ENCODE measurements at regions not wholly inside any gene's neighbourhood (a gene's known extent, or its start where the extent isn't known, plus 50 kb on each side); places are given as distances from the start of the nearest gene placed in this dataset.

DNA sequence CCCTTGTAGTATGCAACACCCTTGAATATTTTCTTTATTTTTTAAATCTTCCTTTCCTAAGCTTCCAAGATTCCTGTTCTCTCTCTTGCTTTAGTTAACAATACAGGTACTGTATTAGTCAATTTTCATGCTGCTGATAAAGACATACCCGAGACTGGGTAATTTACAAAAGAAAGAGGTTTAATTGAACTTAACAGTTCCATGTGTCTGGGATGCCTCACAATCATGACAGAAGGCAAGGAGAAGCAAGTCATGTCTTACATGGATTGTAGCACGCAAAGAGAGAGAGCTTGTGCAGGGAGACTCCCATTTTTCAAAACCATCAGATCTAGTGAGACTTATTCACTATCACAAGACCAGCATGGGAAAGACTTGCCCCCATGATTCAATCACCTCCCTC, 1024.3 kb downstream of the PCDH9 start:
- WGBS (ENCODE audit: low lambda C conversion rate, missing lambda C conversion rate) = 59% methylated on average over 2 of the region's 2 CpGs
- Histone ChIP-seq H3K4me1 (ENCODE audit: insufficient read depth) (no peaks in the 10 kb centered on the region), H3K4me2 (no peak overlapping the region), H4K20me1 (ENCODE audit: insufficient read depth, poor library complexity, severe bottlenecking) (no peaks in the 10 kb centered on the region), H3K9me2 (replicated peaks; ENCODE audit: insufficient read depth) (no peaks in the 10 kb centered on the region), H3K9me3 (ENCODE audit: low read depth) (no peaks in the 10 kb centered on the region), H3K36me3 (replicated peaks; ENCODE audit: insufficient read depth, low read depth) (no peaks in the 10 kb centered on the region), H2AFZ (no peak overlapping the region), H3K27me3 (no peaks in the 10 kb centered on the region), H3K79me2 (no peaks in the 10 kb centered on the region), H3K27ac (no peak overlapping the region), H3K4me3 (no peak overlapping the region)
- TF ChIP-seq, protein P1, sequence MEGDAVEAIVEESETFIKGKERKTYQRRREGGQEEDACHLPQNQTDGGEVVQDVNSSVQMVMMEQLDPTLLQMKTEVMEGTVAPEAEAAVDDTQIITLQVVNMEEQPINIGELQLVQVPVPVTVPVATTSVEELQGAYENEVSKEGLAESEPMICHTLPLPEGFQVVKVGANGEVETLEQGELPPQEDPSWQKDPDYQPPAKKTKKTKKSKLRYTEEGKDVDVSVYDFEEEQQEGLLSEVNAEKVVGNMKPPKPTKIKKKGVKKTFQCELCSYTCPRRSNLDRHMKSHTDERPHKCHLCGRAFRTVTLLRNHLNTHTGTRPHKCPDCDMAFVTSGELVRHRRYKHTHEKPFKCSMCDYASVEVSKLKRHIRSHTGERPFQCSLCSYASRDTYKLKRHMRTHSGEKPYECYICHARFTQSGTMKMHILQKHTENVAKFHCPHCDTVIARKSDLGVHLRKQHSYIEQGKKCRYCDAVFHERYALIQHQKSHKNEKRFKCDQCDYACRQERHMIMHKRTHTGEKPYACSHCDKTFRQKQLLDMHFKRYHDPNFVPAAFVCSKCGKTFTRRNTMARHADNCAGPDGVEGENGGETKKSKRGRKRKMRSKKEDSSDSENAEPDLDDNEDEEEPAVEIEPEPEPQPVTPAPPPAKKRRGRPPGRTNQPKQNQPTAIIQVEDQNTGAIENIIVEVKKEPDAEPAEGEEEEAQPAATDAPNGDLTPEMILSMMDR (IDR thresholded peaks at IDR 0.05; ENCODE audit: poor library complexity) = no peak
- DNase-seq (ENCODE audit: low spot score) = no peak

DNA sequence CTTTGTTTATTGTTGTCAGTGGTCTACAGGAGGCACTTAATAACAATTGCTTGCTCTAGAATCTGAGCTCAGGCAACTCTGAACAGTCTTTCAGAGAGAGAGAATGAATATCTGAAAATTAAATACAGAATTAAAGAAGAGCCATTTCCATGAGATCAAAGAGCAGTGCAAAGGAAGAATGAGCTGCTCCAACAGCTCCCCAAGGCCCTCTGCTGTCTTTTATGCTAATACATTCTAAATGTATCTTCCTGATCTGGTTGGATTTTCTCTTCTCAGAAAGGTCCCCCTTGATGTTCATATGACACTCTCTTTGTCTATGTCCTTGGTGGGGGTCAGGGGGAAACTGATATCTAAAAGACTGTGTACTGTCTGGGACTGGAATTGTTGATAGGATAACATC, 1029.6 kb downstream of the PCDH9 start:
- no peak for DNase-seq (ENCODE audit: low spot score)
- TF ChIP-seq, protein P1 (IDR thresholded peaks at IDR 0.05; ENCODE audit: poor library complexity) = peak; percentile 4
- no peak for TF ChIP-seq EZH2phosphoT487 (IDR thresholded peaks at IDR 0.05; ENCODE audit: low read depth, severe bottlenecking, unreplicated experiment)
- TF ChIP-seq EZH2 (IDR thresholded peaks at IDR 0.05; ENCODE audit: borderline replicate concordance) = no peak
- no peaks in the 10 kb centered on the region for H3K4me1 ChIP-seq (ENCODE audit: insufficient read depth)
- no peaks in the 10 kb centered on the region for H3K79me2 ChIP-seq
- no peak overlapping the region for H2AFZ ChIP-seq
- no peaks in the 10 kb centered on the region for H3K9me2 ChIP-seq (replicated peaks; ENCODE audit: insufficient read depth)
- no peaks in the 10 kb centered on the region for H4K20me1 ChIP-seq (ENCODE audit: insufficient read depth, poor library complexity, severe bottlenecking)
- H3K27me3 ChIP-seq = no peaks in the 10 kb centered on the region
- H3K4me2 ChIP-seq = no peak overlapping the region
- H3K9me3 ChIP-seq (ENCODE audit: low read depth) = no peaks in the 10 kb centered on the region
- no peak overlapping the region for H3K4me3 ChIP-seq
- H3K36me3 ChIP-seq (replicated peaks; ENCODE audit: insufficient read depth, low read depth) = no peaks in the 10 kb centered on the region
- H3K27ac ChIP-seq = no peak overlapping the region

DNA sequence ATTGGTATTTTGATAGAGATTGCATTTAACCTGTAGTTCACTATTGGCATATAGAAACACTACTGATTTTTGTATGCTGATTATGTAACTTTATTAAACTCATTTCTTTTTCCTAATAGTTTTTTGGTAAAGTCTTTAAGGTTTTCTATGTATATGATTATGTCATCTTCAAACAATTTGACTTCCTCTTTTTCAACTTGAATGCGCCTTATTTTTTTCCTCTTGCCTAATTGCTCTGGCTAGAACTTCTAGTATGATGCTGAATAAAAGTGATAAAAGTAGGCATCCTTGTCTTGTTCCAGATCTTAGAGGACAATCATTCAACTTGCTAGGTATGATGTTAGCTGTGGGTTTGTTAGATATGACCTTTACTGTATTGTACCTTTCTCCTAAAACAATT, 1034.9 kb downstream of the PCDH9 start:
- H3K9me3 ChIP-seq (ENCODE audit: low read depth) = no peaks in the 10 kb centered on the region
- no peak overlapping the region for H3K4me3 ChIP-seq
- TF ChIP-seq EZH2 (IDR thresholded peaks at IDR 0.05; ENCODE audit: borderline replicate concordance) (no peak), EZH2phosphoT487 (IDR thresholded peaks at IDR 0.05; ENCODE audit: low read depth, severe bottlenecking, unreplicated experiment) (no peak)
- TF ChIP-seq, protein P1 (IDR thresholded peaks at IDR 0.05; ENCODE audit: poor library complexity) = no peak
- H4K20me1 ChIP-seq (ENCODE audit: insufficient read depth, poor library complexity, severe bottlenecking) = no peaks in the 10 kb centered on the region
- H2AFZ ChIP-seq = no peak overlapping the region
- no peaks in the 10 kb centered on the region for H3K79me2 ChIP-seq
- H3K9me2 ChIP-seq (replicated peaks; ENCODE audit: insufficient read depth) = no peaks in the 10 kb centered on the region
- H3K4me1 ChIP-seq (ENCODE audit: insufficient read depth) = no peaks in the 10 kb centered on the region
- WGBS (ENCODE audit: low lambda C conversion rate, missing lambda C conversion rate) = 93% methylated on average over 1 of the region's 1 CpG
- DNase-seq (ENCODE audit: low spot score) = no peak
- H3K27me3 ChIP-seq = no peaks in the 10 kb centered on the region
- H3K27ac ChIP-seq = no peak overlapping the region
- H3K36me3 ChIP-seq (replicated peaks; ENCODE audit: insufficient read depth, low read depth) = no peaks in the 10 kb centered on the region
- H3K4me2 ChIP-seq = no peak overlapping the region

DNA sequence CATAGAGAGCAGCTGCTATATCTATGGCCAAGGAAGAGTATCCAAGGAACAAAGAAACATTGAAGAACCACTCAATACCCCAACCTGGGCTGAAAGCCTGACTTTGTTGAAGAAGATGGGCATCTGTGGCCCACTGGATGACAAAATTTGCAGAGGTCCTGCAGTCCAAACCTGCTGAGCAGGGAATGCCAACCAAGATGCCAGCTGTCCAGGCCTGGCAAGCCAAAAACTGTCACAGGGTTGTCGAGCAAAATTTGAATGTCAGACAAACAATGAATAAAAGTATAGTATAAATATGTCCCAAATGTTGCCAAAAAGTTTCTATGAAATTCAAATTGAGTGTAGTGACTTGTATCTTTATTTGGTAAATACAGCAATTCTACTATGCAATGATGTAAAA, 1040.2 kb downstream of the PCDH9 start:
- H3K4me3 ChIP-seq = no peak overlapping the region
- H3K27me3 ChIP-seq = no peaks in the 10 kb centered on the region
- no peak overlapping the region for H3K4me2 ChIP-seq
- H3K4me1 ChIP-seq (ENCODE audit: insufficient read depth) = no peaks in the 10 kb centered on the region
- no peaks in the 10 kb centered on the region for H3K9me2 ChIP-seq (replicated peaks; ENCODE audit: insufficient read depth)
- no peaks in the 10 kb centered on the region for H3K36me3 ChIP-seq (replicated peaks; ENCODE audit: insufficient read depth, low read depth)
- no peak for TF ChIP-seq EZH2phosphoT487 (IDR thresholded peaks at IDR 0.05; ENCODE audit: low read depth, severe bottlenecking, unreplicated experiment)
- TF ChIP-seq, protein P1 (IDR thresholded peaks at IDR 0.05; ENCODE audit: poor library complexity) = no peak
- TF ChIP-seq EZH2 (IDR thresholded peaks at IDR 0.05; ENCODE audit: borderline replicate concordance) = no peak
- no peak overlapping the region for H3K27ac ChIP-seq
- H2AFZ ChIP-seq = no peak overlapping the region
- H4K20me1 ChIP-seq (ENCODE audit: insufficient read depth, poor library complexity, severe bottlenecking) = no peaks in the 10 kb centered on the region
- no peak for DNase-seq (ENCODE audit: low spot score)
- H3K79me2 ChIP-seq = no peaks in the 10 kb centered on the region
- no peaks in the 10 kb centered on the region for H3K9me3 ChIP-seq (ENCODE audit: low read depth)
- 0% methylated on average over 1 of the region's 1 CpG for WGBS (ENCODE audit: low lambda C conversion rate, missing lambda C conversion rate)

Measured in hepatocyte (in vitro differentiated cells).